Stimulated activated CD4-positive, alpha-beta T cell treated with anti-CD3 and anti-CD28 coated beads, Interleukin-15, amount 100 ng/mL, for 1 hour (primary cell): ENCODE measurements at regions not wholly inside any gene's neighbourhood (a gene's known extent, or its start where the extent isn't known, plus 50 kb on each side); places are given as distances from the start of the nearest gene placed in this dataset.

ENCODE experiments used
- DNase-seq, 2 donors: peaks; one replicate each; pipeline ENCODE4 v3.0.0-alpha.2; 2020; ENCODE audit warnings: low read depth in 1 of 2, low spot score in 1 of 2

DNA sequence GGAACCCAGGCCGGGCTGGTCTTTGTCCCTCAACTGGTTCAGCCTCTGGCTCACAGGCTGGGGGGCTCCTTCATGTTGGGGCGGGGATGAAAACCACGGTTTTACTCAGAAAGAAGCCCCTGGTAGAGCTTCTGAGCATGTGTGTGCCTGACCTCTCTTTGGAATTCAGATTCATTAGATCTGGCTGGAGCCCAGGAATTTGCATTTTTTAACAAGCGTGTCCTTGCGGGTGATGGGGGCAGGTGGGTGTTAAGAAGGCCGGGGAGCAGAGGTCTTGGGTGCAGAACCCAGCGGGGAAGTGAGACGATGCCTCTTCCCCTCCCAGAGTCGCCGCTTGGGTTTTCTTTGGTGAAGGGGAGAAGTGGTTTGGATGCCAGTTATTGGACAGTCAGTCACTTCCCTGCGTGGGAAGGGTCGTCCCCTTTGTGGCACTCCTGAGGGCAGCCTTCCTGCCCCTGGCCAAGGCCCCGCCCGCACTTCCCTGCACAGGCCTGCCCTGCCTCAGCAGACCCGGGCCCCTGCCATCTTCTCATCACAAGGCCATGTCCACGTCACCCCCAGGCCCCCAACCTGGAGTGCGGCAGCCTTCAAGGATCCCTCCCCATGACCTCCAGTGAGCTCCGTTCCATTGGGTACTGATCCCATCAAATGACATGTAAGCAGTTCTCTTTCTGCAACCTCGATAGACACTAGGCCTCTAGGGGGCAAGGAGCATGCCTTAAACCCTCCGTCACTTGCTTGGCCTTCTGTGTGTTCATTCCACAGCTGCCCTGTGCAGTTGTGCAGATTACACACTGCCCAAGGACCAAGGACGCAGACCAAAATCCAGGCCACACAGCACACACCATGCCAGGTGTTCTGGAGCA is 177.7 kb upstream of the CIBAR2 start:
- DNase-seq: no peak

DNA sequence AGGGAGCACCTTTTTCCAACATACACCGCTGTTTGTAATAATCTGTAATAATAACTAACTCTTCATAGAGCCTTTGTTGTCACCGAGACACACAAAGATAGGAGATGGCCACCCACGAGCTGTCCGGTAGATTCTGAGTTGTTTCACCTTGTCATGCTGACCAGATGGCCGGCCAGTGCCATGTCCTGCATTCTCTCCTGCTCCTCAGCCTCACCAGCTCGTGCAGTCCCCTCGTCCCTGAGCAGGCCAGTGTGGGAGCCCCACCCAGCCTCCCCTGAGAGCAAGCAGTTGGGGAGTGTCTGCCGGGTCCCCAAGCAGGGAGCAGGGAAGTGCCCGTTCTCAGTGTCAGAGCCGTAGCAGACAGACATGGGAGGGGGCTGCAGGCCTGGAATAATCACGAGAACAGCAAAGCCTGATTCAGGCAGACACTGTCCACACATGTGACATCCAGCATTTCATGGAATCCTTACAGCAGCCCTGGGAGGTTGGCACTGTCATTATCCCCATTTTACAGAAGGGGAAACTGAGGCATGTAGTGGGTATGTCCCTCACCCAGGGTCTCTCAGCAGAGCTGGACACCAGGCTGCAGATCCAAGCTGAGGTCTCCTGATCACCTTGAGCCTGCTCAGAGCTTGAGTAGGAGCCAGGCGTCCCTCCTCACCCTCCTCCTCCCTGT is 178.5 kb upstream of the CIBAR2 start:
- no peak for DNase-seq

DNA sequence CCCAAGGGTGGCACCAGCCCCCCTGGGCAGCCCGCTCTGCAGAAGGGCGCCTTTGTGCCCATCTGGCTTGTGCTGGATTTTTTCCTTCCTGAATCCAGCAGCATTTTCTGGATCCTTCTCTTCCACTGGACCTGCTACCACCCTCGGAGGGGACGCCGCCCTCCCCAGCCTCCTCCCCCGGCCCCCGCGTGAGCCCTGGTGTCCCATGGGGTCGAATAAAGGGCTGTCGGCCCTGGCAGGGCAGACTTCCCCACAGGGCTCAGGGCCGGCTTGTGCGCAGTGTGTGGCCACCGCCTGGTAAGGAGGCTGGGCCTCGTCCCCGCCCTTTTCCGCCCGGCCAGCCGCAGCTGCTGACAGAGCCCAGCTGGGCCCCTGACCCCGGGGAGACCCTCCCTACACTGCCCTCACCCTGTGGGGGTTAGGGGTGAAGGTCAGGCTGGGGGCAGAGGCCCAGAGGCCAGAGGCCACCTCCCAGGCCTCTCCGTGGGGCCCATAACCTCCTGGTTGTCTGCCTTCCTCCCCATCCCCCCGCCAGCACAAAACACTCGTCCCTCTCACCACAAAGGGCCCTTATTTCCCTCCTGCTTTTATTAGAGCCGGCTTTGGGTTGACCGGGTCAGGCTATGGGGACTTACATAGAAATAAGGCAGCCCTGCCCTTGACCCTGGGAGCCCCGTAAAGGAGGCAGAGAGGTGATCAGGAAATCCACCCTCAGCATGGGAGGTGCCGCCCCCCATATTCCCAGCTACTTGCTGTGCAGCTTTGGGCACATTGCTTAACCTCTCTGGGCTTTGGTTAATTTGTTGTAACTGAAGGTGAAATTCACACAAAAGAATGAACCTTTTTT is 179.3 kb upstream of the CIBAR2 start:
- no peak for DNase-seq

DNA sequence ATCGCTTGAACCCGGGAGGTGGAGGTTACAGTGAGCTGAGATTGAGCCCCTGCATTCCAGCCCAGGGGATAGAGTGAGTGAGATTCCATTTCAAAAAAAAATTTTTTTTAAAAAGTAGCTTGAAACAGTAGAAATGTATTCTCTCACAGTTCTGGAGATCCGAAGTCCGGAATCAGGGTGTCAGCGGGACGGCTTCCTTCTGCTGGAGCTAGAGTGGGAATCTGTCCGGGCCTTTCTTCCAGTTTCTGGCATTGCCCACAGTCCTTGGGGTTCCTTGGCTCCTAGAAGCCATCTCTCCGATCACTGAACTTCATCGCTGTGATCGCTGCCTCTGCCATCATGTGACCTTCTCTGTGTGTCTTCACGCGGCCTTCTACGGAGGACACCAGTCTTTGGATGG is 181.2 kb upstream of the CIBAR2 start:
- no peak for DNase-seq

DNA sequence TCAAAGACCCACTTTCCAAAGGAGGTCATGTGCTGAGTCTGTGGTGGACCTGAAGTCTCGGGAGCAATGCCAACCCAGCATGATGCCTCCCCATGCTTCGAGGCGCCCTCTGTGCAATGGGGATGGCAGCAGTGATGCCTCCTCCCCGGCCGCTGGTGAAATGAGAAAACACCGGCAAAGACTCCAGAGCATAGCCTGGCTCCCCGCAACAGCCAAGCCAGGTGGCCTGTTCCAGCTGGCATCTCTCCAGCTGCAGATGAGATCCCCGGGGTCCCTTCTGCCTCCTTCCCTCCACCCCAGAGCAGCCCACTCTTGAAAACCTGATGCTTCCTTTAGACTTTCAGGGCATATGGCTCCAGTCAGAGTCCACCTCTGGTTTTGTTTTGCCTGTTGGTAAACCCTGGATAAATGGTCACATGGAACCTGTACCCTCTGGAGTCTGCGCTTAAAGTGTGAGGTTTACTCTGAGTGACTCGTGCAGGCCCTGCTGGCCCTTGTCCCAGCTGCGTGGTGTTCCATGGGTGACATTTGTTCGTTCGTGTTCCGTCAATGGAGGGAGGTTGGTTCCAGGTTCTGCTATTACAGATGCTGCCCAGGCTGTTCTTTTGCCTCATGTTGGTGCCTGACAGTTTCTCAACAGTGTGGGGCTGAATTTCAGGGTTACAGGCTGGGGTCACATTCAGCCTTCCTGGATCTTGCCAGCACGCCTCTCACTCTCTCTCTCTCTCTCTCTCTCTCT is 181.8 kb upstream of the CIBAR2 start:
- no peak for DNase-seq

DNA sequence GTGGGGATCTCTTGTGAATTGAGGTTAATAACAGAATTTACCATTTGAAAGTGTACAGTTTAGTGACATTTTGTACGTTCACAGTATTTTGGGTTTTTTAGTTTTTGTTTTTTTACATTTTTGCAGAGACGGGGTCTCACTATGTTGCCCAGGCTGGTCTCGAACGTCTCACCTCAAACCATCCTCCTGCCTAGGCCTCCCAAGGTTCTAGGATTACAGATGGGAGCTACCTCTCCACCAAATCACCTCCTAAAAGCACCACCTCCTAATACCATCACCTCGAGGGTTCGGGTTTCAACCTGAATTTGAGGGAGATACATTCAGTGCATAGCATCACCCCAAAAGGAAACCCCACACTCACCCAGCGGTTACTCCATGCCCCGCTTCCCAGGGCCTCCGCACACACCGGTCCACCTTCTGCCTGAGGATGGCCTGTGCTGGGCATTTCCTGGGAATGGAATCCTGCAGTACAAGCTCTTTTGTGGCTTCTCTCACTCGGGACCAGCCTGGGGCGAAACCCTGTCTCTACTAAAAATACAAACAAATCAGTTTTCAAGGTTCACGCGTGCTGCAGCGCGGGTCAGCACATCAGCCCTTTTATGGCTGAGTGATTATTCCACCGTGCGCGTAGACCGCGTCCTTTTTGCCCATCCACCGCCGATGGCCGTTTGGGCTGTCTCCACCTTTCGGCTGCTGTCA is 182.7 kb upstream of the CIBAR2 start:
- no peak for DNase-seq

DNA sequence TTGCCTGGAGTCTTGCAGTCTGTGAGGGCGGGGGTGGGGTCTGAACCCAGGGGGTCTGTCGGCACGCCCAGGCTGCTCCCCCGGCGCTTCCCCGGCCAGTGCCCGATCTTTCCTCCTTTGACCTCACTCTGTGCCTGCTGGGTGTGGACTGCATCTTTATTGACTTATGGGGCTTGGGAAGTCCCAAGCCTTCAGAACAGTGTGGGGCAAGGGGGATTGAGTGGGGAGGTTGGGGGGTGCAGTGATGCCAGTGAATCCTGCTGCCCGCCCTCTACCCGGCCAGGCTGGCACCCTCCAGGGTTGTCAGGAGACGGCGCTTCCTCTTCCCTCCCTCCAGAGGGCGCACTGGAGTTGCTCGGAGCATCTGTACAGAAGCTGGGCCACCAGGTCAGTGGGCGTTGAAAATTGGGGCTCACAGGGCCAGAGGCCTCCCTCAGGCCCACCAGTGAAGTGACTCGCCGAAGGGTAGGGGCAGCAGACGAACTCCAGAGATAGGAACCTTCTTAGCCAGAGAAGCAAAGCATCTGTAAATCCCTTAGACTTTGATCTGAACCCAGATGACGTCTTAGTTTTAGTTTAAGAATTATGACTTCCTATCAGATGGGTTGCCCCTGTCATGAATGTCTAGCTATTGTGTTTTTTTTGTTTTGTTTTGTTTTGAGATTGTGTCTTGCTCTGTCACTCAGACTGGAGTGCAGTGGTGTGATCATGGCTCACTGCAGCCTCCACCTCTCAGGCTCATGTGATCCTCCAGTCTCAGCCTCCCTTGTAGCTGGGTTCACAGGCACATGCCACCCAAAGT is 184.8 kb upstream of the CIBAR2 start:
- peak in 1 of 2 donors; percentile 29 for DNase-seq

DNA sequence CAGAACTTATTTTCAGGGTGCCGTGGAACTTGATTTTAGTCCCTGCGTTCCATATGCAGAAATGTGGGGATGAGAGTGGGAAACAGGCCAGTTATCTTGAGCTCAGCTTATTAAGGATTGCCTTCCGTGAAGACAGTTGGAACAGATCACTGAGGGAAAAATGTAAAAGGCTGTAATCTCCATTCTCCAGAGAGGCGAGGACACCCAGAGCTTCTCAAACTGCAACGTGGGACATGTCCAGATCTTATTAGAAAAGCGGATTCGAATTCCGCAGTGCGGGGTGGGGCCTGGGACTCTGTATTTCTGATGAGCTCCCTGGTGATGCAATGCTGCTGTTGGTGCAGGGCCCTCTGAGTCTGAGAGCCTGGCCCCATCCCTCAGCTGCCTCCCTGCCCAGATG is 185.6 kb upstream of the CIBAR2 start:
- no peak for DNase-seq

DNA sequence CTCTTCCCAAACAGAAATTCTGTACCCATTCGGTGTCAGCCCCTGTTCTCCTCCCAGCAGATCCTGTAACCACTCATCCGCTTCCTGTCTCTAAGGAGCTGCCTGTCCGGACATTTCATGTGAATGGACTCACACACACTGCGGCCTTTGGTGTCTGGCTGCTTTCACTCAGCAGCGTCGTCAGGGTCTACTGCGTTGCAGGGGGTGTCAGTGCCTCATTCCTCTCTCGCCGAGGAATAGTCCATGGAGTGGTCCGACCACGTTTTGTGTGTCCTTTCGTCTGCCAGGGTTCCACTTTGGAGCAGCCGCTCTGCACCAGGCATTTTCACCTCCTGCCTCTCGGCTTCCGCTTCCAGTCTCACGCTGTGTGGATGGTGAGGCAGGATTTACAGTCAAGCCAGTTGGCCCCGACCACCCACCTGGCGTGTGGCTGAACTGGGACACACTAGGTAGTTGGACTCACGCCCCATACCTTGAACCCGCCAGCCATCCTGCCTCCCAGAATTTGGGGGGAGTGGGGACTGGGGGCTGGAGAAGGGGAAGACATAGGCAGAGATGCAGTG is 188.2 kb upstream of the CIBAR2 start:
- no peak for DNase-seq

DNA sequence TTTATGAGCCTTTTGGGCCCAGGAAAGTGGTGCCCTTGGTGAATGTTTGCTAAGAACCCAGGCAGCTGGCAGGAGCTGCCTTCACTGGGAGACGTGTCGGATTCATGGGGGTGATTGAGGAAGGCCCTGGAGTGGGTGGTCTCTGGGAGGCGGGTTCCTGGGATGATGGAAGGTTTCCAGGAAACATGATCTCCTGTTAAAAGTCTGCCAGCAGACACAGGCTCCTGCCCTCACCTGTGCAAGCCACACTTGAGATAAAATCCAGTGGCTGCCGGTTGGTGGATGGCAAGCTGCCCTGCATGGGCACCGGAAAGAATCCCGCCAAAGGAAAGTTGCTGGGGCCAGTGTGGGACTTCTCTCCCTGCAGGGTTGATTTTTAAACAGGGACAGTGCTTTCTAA is 189.0 kb upstream of the CIBAR2 start:
- DNase-seq: no peak

DNA sequence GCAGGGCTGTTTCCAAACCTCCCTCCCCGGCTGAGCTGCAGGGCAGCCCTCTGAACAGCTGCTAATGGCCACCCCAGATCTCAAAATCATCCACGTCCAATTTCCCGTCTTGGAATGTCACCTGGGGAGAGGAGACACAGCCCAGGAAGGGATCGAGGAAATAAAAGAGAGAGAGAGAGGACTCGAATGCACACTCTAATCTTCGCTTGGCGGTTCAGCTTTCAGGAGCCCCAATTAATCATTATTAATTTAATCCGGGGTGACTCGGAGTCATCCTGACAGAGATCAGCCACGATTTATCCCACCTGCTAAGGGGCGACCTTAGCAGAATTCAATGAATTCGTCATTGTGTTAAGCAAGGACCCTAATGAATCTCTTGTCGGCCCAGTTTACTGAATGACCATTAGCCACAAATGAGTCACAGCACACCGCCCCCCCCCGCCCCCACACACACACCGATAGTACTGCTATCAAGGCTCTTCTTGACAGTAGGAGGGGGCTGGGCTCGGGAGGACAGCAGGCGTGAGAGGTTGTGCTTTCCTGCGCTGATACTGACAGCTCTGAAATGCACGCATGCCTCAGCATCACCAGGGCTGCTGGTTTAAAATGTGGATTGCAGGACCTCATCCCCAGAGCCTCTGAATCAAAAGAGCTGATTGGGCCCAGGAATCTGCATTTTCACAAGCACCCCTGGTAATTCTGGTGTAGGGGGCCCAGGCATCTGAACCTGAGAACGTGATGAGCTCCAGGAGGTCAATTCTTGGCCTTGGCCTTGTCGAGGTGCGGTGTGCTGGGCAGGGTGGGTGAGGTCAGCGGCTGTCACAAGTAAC is 190.0 kb upstream of the CIBAR2 start:
- no peak for DNase-seq

DNA sequence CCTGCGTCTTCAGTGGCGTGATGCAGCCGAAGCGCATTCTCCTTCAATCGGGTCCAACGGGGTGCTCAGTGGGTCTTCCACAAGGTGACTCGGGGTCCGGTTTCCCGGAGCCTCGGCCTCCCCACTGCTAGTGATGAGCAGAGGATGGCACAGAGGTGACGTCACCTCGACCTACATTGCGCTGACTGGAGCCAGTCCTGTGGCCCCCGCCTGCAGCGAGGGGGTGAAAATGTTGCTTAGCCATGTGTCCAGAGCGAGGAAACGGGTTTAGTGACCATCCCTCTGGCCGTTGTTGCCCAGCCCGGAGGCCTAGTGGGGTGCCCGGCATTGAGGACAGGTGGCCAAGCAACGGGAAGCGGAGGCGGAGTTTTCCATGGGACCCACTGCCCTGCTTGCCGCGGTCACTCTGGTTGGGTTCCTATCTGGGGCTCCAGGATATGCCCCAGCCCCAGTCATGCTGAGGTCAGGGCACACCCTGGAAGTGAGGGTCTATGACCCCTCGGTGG is 190.6 kb upstream of the CIBAR2 start:
- DNase-seq: no peak

DNA sequence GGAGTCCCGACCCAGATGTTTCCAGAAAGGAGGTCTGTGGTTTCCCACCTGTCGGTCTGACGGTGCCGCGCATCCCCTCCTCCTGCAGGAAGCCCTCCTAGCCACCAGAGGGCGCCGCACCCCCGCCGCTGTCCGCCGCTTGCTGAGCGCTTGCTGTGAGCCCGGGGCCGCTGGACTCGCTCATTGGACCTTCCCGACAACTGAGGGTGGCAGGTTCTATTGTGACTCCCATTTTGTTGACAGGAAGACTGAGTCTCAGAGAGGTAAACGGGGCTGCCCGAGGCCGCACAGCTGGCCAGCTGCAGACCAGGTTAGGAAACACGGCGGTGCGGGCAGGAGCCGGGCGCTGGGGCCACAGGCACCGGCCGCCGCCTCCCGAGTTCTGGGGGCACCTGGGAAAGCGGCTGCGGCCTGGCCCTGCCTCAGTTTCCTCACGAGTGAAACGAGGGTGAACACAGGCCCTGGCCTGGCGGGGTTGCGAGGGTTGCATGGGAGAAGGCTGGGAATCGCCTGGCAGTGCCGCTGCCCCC is 191.1 kb upstream of the CIBAR2 start:
- peak; percentile 40 to 68 for DNase-seq

DNA sequence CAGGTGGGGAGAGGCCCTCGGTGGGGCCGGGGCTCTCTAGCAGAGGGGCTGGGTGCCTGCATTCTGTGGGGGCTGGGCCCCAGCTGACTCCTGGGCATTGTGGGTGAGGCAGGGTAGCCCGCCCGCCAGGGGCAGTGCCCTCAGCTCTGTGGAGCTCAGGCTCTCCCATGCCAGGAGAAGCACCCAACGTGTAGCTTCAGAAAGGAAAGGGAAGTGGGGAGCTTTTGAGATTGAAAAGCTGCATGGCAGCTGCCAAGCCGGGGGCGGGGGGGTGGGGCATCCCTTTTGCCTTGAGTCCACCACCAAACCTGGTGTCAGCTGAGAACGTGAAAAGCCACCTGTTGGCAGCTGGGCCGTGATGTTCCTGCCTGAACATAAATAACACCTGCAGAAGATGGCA is 192.1 kb upstream of the CIBAR2 start:
- DNase-seq: no peak

DNA sequence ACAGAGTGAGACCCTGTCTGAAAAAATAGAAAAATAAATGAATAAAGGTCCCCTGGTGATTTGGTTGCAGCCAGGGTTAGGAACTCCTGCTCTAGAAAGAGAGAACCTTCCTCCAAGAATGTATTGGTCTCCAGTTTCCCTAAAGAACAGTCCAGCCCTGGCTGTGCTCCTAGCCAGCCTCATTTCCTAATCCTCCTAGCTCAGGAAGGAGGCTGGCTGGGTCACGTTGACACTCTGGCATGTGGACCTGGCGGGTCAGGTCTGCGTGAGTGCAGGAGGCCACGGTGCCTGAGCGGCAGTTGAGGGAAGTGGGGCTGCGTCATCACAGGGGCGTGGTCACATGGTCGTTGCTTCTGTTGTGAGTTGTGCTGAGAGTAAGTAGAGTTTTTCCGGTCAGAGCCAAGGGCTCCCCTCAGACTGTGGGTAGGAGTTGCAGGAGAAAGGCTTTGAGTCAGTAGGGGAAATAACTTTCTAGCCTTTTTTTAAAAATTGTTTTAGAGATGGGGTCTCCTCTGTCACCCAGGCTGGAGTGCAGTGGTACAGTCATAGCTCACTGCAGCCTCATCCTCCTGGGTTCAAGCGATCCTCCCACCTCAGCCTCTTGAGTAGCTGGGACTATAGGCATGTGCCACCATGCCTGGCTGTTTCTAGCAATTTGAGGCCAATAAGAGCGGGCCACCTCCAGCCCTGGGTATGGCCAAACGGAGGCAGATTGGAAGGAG is 194.0 kb upstream of the CIBAR2 start:
- peak; percentile 28 to 62 for DNase-seq

DNA sequence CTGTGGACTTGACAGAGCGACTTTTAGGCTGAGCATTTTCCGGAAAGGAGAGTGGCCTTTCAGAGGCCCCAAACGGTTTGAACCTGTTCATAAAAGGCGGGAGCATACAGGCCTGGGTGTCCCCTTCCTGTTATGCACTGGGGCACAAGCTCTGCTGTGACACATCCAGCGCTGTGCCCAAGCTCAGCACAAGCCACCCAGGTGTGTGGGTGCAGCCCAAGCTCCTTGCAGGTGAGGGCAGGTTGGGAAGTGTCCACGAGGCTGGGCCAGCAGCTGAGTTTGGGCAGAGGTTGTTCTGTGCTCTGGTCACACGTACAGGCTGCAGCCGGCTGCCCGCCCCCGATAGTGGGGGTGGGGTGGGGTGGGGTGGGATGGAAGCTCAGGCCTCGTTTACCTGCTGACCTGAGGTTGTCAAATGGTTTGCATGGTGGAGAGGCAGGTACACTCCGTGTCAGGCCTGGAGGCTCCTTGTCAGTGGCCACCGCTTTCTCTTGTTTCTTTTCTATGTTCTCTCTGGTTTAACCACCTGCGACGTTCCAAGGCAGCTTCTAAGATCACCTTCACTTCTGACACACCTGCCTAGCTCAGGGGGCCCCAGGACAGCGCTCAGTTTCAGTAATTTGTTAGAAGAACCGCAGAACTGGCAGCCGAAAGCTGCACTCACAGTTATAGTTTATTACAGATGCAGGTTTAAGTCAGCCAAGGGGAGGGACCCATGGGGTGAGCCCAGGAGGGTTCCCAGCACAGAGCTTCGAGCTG is 194.7 kb upstream of the CIBAR2 start:
- DNase-seq: no peak
